Stomach (tissue), 4 donors: ENCODE measurements at regions not wholly inside any gene's neighbourhood (a gene's known extent, or its start where the extent isn't known, plus 50 kb on each side); places are given as distances from the start of the nearest gene placed in this dataset.

Experiments used
- CTCF ChIP-seq, 7 experiments: fragments of 450-650 bp in 4 of 7; fragments of 200-600 bp in 3 of 7; sonication (generic) in 3 of 7; IDR thresholded peaks; one replicate each; pipeline ENCODE4 v1.5.1; 2016 to 2019; ENCODE audit warnings: antibody characterized with exemption in 7 of 7, control low read depth in 2 of 7, mild to moderate bottlenecking in 1 of 7
- EP300 ChIP-seq: sonication (generic); formaldehyde crosslinking; IDR thresholded peaks from one replicate; pipeline ENCODE4 v1.6.1; 2017; ENCODE audit warnings: antibody characterized with exemption
- POLR2A ChIP-seq, 4 donors: fragments of 450-650 bp; IDR thresholded peaks; one replicate each; pipeline ENCODE4 v1.6.1; 2016; ENCODE audit warnings: antibody characterized with exemption in 4 of 4, control low read depth in 2 of 4, mild to moderate bottlenecking in 1 of 4, moderate library complexity in 1 of 4
- POLR2AphosphoS5 ChIP-seq, 3 donors: sonication (generic); formaldehyde crosslinking; IDR thresholded peaks; one replicate each; pipeline ENCODE4 v1.6.1; 2016; ENCODE audit warnings: antibody characterized with exemption in 3 of 3

- TF ChIP-seq CTCF (IDR thresholded peaks at IDR 0.05) = no peak
- TF ChIP-seq POLR2AphosphoS5 (IDR thresholded peaks at IDR 0.05) = no peak
- no peak for TF ChIP-seq POLR2A (IDR thresholded peaks at IDR 0.05)
- TF ChIP-seq EP300 = no peak
Observed at GRCh38 chr13:34515201-34515600, 426.9 kb upstream of the NBEA start.
